ENCODE measurements at regions not wholly inside any gene's neighbourhood (a gene's known extent, or its start where the extent isn't known, plus 50 kb on each side); places are given as distances from the start of the nearest gene placed in this dataset.
"Not testable (repeated sequence)": the region's sequence is repeated elsewhere in the genome, so short reads cannot be mapped to it uniquely, and the experiment has no call there.

- Histone ChIP-seq H3K9ac (ENCODE audit: low read depth, low read length) (no peak overlapping the region), H3K27me3 (ENCODE audit: control insufficient read depth, insufficient read depth, low read length) (no peaks in the 10 kb centered on the region), H3K4me1 (ENCODE audit: control insufficient read depth, insufficient read depth, low read length) (no peaks in the 10 kb centered on the region), H3K9me3 (ENCODE audit: control insufficient read depth, insufficient read depth, low read length) (no peaks in the 10 kb centered on the region), H3K36me3 (ENCODE audit: control insufficient read depth, insufficient read depth, low read length) (no peaks in the 10 kb centered on the region), H3K27ac (ENCODE audit: low read depth, low read length) (no peak overlapping the region), H3K4me3 (ENCODE audit: low read depth, low read length) (no peak overlapping the region)
Observed at GRCh38 chr1:68808351-68808750, 311.5 kb upstream of the DEPDC1 start.

- H3K4me3 ChIP-seq (ENCODE audit: low read depth, low read length), result no peak overlapping the region
- H3K27ac ChIP-seq (ENCODE audit: low read depth, low read length), result no peak overlapping the region
- H3K4me1 ChIP-seq (ENCODE audit: control insufficient read depth, insufficient read depth, low read length), result no peaks in the 10 kb centered on the region
- no peaks in the 10 kb centered on the region for H3K9me3 ChIP-seq (ENCODE audit: control insufficient read depth, insufficient read depth, low read length)
- H3K9ac ChIP-seq (ENCODE audit: low read depth, low read length), result no peak overlapping the region
- H3K36me3 ChIP-seq (ENCODE audit: control insufficient read depth, insufficient read depth, low read length), result no peaks in the 10 kb centered on the region
- H3K27me3 ChIP-seq (ENCODE audit: control insufficient read depth, insufficient read depth, low read length), result no peaks in the 10 kb centered on the region
Observed at GRCh38 chr1:68811806-68812205, 314.9 kb upstream of the DEPDC1 start.

- no peak overlapping the region for H3K27ac ChIP-seq (ENCODE audit: low read depth, low read length)
- no peaks in the 10 kb centered on the region for H3K36me3 ChIP-seq (ENCODE audit: control insufficient read depth, insufficient read depth, low read length)
- H3K27me3 ChIP-seq (ENCODE audit: control insufficient read depth, insufficient read depth, low read length), result no peaks in the 10 kb centered on the region
- H3K9me3 ChIP-seq (ENCODE audit: control insufficient read depth, insufficient read depth, low read length), result no peaks in the 10 kb centered on the region
- no peaks in the 10 kb centered on the region for H3K4me1 ChIP-seq (ENCODE audit: control insufficient read depth, insufficient read depth, low read length)
- H3K4me3 ChIP-seq (ENCODE audit: low read depth, low read length), result no peak overlapping the region
- no peak overlapping the region for H3K9ac ChIP-seq (ENCODE audit: low read depth, low read length)
Observed at GRCh38 chr1:68812333-68812732, 315.5 kb upstream of the DEPDC1 start.

GRCh38 chr1:68814067-68814466, 317.2 kb upstream of the DEPDC1 start:
- no peaks in the 10 kb centered on the region for H3K27me3 ChIP-seq (ENCODE audit: control insufficient read depth, insufficient read depth, low read length)
- no peaks in the 10 kb centered on the region for H3K36me3 ChIP-seq (ENCODE audit: control insufficient read depth, insufficient read depth, low read length)
- no peak overlapping the region for H3K4me3 ChIP-seq (ENCODE audit: low read depth, low read length)
- no peak overlapping the region for H3K9ac ChIP-seq (ENCODE audit: low read depth, low read length)
- no peaks in the 10 kb centered on the region for H3K4me1 ChIP-seq (ENCODE audit: control insufficient read depth, insufficient read depth, low read length)
- H3K9me3 ChIP-seq (ENCODE audit: control insufficient read depth, insufficient read depth, low read length), result no peaks in the 10 kb centered on the region
- no peak overlapping the region for H3K27ac ChIP-seq (ENCODE audit: low read depth, low read length)

GRCh38 chr1:68815632-68816031, 318.8 kb upstream of the DEPDC1 start:
- H3K9ac ChIP-seq (ENCODE audit: low read depth, low read length), result no peak overlapping the region
- no peaks in the 10 kb centered on the region for H3K27me3 ChIP-seq (ENCODE audit: control insufficient read depth, insufficient read depth, low read length)
- no peaks in the 10 kb centered on the region for H3K9me3 ChIP-seq (ENCODE audit: control insufficient read depth, insufficient read depth, low read length)
- H3K27ac ChIP-seq (ENCODE audit: low read depth, low read length), result no peak overlapping the region
- H3K4me3 ChIP-seq (ENCODE audit: low read depth, low read length), result no peak overlapping the region
- no peaks in the 10 kb centered on the region for H3K4me1 ChIP-seq (ENCODE audit: control insufficient read depth, insufficient read depth, low read length)
- no peaks in the 10 kb centered on the region for H3K36me3 ChIP-seq (ENCODE audit: control insufficient read depth, insufficient read depth, low read length)

GRCh38 chr1:68817505-68818210, 320.8 kb upstream of the DEPDC1 start:
- H3K4me3 ChIP-seq (ENCODE audit: low read depth, low read length); H3K4me1 ChIP-seq (ENCODE audit: control insufficient read depth, insufficient read depth, low read length); H3K27ac ChIP-seq (ENCODE audit: low read depth, low read length); H3K9me3 ChIP-seq (ENCODE audit: control insufficient read depth, insufficient read depth, low read length); H3K27me3 ChIP-seq (ENCODE audit: control insufficient read depth, insufficient read depth, low read length); H3K9ac ChIP-seq (ENCODE audit: low read depth, low read length); H3K36me3 ChIP-seq (ENCODE audit: control insufficient read depth, insufficient read depth, low read length): not testable (repeated sequence)

GRCh38 chr1:68819190-68819829, 322.4 kb upstream of the DEPDC1 start:
- no peaks in the 10 kb centered on the region for H3K9me3 ChIP-seq (ENCODE audit: control insufficient read depth, insufficient read depth, low read length)
- no peaks in the 10 kb centered on the region for H3K4me1 ChIP-seq (ENCODE audit: control insufficient read depth, insufficient read depth, low read length)
- no peak overlapping the region for H3K27ac ChIP-seq (ENCODE audit: low read depth, low read length)
- H3K27me3 ChIP-seq (ENCODE audit: control insufficient read depth, insufficient read depth, low read length), result no peaks in the 10 kb centered on the region
- no peak overlapping the region for H3K9ac ChIP-seq (ENCODE audit: low read depth, low read length)
- no peak overlapping the region for H3K4me3 ChIP-seq (ENCODE audit: low read depth, low read length)
- no peaks in the 10 kb centered on the region for H3K36me3 ChIP-seq (ENCODE audit: control insufficient read depth, insufficient read depth, low read length)

- Histone ChIP-seq H3K27me3 (ENCODE audit: control insufficient read depth, insufficient read depth, low read length) (no peaks in the 10 kb centered on the region), H3K27ac (ENCODE audit: low read depth, low read length) (no peak overlapping the region), H3K4me1 (ENCODE audit: control insufficient read depth, insufficient read depth, low read length) (no peaks in the 10 kb centered on the region), H3K9ac (ENCODE audit: low read depth, low read length) (no peak overlapping the region), H3K4me3 (ENCODE audit: low read depth, low read length) (no peak overlapping the region), H3K9me3 (ENCODE audit: control insufficient read depth, insufficient read depth, low read length) (no peaks in the 10 kb centered on the region), H3K36me3 (ENCODE audit: control insufficient read depth, insufficient read depth, low read length) (no peaks in the 10 kb centered on the region)
Observed at GRCh38 chr1:68820151-68820550, 323.3 kb upstream of the DEPDC1 start.

GRCh38 chr1:68826836-68827235, 330.0 kb upstream of the DEPDC1 start:
- H3K4me3 ChIP-seq (ENCODE audit: low read depth, low read length), result no peak overlapping the region
- H3K9me3 ChIP-seq (ENCODE audit: control insufficient read depth, insufficient read depth, low read length), result no peaks in the 10 kb centered on the region
- H3K27ac ChIP-seq (ENCODE audit: low read depth, low read length), result no peak overlapping the region
- H3K36me3 ChIP-seq (ENCODE audit: control insufficient read depth, insufficient read depth, low read length), result no peaks in the 10 kb centered on the region
- no peaks in the 10 kb centered on the region for H3K4me1 ChIP-seq (ENCODE audit: control insufficient read depth, insufficient read depth, low read length)
- H3K27me3 ChIP-seq (ENCODE audit: control insufficient read depth, insufficient read depth, low read length), result no peaks in the 10 kb centered on the region
- H3K9ac ChIP-seq (ENCODE audit: low read depth, low read length), result no peak overlapping the region

GRCh38 chr1:68827261-68827660, 330.4 kb upstream of the DEPDC1 start:
- H3K27ac ChIP-seq (ENCODE audit: low read depth, low read length), result no peak overlapping the region

GRCh38 chr1:68828013-68828412, 331.1 kb upstream of the DEPDC1 start:
- no peak overlapping the region for H3K4me3 ChIP-seq (ENCODE audit: low read depth, low read length)
- H3K4me1 ChIP-seq (ENCODE audit: control insufficient read depth, insufficient read depth, low read length), result no peaks in the 10 kb centered on the region
- H3K27me3 ChIP-seq (ENCODE audit: control insufficient read depth, insufficient read depth, low read length), result no peaks in the 10 kb centered on the region
- no peaks in the 10 kb centered on the region for H3K36me3 ChIP-seq (ENCODE audit: control insufficient read depth, insufficient read depth, low read length)
- no peak overlapping the region for H3K27ac ChIP-seq (ENCODE audit: low read depth, low read length)
- H3K9ac ChIP-seq (ENCODE audit: low read depth, low read length), result no peak overlapping the region
- no peaks in the 10 kb centered on the region for H3K9me3 ChIP-seq (ENCODE audit: control insufficient read depth, insufficient read depth, low read length)

More at GRCh38 chr1:68827261-68827660, 330.4 kb upstream of the DEPDC1 start:
- Histone ChIP-seq H3K9me3 (ENCODE audit: control insufficient read depth, insufficient read depth, low read length) (no peaks in the 10 kb centered on the region), H3K27me3 (ENCODE audit: control insufficient read depth, insufficient read depth, low read length) (no peaks in the 10 kb centered on the region), H3K4me3 (ENCODE audit: low read depth, low read length) (no peak overlapping the region), H3K4me1 (ENCODE audit: control insufficient read depth, insufficient read depth, low read length) (no peaks in the 10 kb centered on the region), H3K36me3 (ENCODE audit: control insufficient read depth, insufficient read depth, low read length) (no peaks in the 10 kb centered on the region), H3K9ac (ENCODE audit: low read depth, low read length) (no peak overlapping the region)

All from HUES48 (cell line).